ENCODE measurements at regions not wholly inside any gene's neighbourhood (a gene's known extent, or its start where the extent isn't known, plus 50 kb on each side); places are given as distances from the start of the nearest gene placed in this dataset.
"Not testable (repeated sequence)": the region's sequence is repeated elsewhere in the genome, so short reads cannot be mapped to it uniquely, and the experiment has no call there.

DNA sequence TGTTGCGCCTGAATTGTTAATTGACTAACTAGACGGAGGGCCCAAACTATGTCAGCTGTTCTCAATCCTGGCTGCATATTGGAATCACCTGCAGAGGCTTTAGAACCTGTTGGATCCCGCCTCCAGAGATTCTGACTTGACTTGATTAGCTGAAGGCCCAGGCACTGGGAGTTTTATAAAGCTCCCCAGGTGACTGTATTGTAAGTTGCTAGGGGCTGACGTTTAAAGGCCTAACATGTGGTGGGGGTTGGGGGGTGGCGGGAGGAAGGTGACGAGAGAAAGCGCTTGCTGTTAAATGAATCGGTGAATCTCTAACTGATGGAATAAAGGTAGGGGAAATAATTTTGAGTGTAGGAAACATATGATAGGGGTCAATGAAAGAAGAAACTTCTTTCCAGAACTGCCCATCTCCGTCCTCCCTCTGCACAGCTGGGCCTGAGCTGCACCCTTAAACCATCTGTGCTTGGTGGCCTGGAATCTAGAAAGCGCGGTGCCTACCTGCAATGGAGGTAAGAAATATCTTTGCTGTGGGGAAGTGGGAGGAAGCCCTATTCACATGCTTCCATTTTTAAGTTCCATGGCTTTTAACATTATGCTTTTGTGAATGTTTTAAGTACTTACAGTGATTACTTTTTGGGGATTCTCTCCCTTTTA, 225.0 kb upstream of the FAM3C start:
- DNase-seq (ENCODE audit: low read depth), result no peak

- no peak for DNase-seq (ENCODE audit: low read depth)
Observed at GRCh38 chr7:121620206-121620605, 224.1 kb upstream of the FAM3C start.

DNA sequence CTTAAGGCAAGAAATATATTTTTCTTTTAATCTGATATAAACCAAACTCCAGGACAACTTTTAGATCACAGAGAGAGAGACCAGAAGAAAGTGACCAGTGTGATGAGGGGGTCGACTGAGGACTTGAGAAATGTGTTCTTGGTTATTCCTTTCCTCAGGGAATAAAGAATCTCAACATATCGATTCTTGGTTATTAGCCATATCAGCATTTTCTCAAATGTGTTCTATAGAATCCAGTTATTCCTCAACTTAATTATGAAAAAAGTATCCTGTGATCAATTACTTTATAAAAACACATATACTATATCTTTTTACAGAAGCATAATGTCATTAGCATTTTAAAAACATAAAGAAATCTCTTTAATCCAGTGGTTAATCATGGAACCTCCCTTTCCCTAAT, 222.1 kb upstream of the FAM3C start:
- no peak for DNase-seq (ENCODE audit: low read depth)

- no peak for DNase-seq (ENCODE audit: low read depth)
Observed at GRCh38 chr7:121610243-121610642, 214.1 kb upstream of the FAM3C start.

GRCh38 chr7:121609208-121609607, 213.1 kb upstream of the FAM3C start:
- DNase-seq (ENCODE audit: low read depth), result no peak

DNA sequence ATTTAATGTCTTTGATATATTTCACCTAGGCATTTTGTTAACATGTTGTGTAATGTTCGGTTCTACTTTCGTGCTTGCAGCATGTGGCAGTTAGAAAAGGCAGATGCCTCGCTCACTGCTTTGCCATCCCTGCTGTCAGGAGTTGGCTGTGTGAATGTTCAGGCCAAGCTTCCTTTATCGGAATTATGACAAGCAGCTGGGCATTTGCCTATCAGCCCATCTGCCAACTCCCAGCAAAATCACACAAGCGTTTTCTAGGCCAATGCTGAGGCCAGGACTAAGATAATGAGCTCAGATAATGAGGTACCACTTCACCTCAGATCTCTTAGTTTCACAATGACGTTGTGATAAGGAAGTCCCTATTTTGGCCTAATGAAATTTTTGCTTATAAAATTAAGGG, 212.7 kb upstream of the FAM3C start:
- no peak for DNase-seq (ENCODE audit: low read depth)

DNA sequence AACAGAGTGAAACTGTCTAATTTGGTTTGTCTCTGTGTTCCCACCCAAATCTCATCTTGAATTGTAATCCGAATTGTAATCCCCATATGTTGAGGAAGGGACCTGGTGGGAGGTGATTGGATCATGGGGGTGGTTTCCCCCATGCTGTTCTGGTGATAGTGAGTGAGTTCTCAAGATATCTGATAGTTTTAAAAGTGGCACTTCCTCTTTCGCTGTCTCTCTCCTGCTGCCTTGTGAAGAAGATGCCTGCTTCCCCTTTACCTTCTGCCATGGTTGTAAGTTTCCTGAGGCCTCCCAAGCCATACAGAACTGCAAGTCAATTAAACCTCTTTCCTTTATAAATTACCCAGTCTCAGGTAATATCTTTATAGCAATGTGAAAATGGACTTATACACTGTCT, 212.1 kb upstream of the FAM3C start:
- DNase-seq (ENCODE audit: low read depth), result not testable (repeated sequence)

GRCh38 chr7:121605317-121605680, 209.2 kb upstream of the FAM3C start:
- DNase-seq (ENCODE audit: low read depth), result peak; percentile 18

DNA sequence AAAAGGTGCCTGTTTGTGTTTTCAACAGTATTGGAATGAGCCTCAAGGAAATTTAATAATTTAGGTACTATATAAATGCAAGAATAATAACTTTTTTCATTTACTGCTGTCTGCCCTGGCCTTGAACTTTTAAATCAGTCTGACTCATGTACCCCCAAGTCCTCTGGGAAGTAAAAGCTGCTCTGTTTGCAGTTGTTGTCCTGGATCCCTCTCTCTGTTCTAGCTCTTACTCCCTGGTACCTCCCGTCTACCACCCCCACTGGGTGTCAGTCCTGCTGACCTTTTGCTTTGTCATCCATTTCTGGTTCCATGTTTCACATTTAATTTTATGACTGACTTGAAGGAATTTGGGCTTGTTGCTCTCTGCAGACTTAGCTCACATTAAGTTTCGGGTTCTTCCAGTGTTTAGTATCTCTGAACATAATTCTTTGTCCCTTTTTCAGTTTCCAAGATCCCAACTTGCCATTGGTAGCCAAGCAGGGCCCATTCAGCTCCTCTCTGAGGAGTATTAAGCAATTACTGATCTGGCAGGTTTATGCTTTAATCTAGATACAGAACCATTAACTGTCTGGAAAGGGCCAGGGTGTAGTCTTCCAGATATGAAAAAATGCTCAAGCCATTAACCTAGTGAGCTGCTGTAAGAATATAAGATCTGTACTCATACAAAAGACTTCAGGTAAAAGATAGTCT, 208.7 kb upstream of the FAM3C start:
- DNase-seq (ENCODE audit: low read depth), result peak; percentile 63

DNA sequence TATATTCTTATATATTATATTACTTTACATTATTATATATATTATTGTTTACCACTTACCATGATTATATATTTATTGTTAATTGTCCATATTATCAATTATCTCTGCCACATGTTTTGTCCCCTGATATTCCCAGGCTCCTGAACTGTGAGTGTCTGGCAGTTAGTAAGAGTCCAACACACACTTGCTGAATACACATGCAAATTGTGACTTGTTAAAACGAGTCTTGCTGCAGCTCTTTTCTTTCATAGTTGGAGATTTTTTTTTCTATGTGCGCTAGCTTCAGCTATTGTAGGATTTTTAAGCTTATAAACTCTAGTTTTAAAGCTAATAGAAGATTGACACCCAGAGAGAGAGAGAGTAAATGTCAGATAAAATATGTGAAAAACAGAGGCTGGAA, 207.8 kb upstream of the FAM3C start:
- DNase-seq (ENCODE audit: low read depth), result no peak

DNA sequence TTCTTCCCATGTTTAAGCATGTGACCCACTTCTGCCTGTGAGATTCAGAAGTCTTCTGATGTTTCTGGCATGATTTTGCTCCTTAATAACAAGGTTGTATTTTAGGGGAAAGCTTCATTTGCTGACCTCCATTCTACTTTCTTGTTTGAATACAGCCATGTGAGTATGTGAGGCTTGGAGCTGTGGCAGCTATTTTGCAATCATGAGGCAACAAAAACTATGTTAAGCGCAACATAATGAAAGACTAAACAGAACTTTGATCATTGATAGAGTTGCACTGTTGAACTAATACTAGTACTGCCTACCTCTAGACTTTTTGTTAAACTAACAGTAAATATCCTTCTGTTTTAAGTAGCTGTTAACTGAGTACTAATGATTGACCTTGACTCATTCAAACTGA, 203.8 kb upstream of the FAM3C start:
- DNase-seq (ENCODE audit: low read depth), result no peak

DNA sequence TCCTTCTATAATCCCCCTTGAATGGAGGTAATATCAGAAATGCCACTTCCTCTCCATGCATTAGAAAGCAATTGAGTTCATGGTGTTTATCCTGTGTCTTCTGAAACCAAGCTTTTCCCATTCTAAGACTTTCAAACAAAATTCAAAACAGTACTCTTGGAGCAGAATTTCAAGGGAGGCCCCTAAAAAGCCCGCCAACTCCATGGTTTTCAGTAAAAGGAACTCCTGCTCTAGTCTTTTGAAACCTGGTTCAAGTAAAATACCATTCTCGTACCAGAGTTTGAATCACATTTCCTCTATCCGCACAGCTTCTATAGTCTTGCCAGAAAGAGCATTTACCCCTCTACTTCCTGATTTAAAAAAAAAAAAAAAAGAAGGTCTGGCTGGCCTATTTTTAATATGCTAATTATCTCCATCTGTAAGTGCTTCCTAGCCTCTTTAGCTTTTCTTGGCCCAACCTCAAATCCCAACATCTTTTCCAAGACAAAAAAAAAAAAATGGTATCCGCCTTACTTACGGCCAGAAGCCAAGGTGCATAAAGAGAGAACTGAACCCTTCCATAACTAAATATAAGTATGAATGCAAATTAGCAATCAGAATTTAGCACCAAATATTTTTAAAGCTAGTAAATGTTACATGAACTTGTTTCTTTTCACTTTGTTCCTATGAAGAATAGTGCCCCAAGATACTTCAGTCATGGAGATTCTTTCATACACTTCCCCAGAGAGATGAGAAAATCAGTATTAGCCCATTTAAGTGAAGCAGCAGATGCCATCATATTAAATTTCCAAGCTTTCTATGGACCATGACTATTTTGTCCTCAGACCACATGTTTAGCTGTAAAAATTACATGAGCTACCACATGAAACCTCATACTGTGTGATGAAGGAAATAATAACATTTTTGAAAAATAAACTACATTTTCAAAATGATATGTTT, 199.9 kb upstream of the FAM3C start:
- no peak for DNase-seq (ENCODE audit: low read depth)

GRCh38 chr7:121591926-121592325, 195.8 kb upstream of the FAM3C start:
- DNase-seq (ENCODE audit: low read depth), result no peak

- DNase-seq (ENCODE audit: low read depth), result no peak
Observed at GRCh38 chr7:121587435-121587834, 191.3 kb upstream of the FAM3C start.

DNA sequence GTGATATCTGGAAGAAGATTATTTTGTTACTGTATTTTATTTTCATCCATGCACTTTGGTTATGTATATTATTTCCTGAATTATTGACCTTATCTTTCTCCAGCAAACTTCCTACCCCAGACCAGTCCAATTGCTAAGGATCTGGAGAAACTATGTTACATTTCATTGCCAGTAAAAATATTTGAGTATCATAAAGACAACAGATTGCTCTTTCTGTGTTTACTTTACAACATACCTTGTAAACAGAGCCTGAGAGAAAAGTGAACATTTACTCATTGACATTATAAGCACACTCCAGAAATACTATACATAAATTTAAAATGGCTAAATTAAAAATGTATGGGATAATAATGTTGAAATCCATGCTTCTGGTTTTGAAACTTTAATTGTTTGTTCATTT, 186.2 kb upstream of the FAM3C start:
- DNase-seq (ENCODE audit: low read depth), result no peak

DNA sequence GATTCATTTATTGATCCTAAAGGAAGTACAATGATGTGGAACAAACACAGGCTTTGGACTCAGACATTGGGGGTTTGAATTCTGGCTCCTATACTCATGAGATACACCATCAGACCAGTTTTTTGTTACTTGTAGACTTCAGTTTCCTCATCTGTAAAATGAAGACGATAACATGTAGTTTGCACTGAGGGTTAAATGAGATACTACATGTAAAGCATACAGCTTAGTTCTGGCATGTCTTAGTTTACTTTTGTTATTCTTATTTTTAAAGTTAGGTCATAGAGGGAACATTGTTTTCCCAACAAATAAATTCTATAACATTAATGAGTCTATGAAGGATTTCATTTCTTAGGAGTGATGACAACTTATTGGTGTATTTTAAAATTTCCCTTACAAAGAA, 183.5 kb upstream of the FAM3C start:
- no peak for DNase-seq (ENCODE audit: low read depth)

DNA sequence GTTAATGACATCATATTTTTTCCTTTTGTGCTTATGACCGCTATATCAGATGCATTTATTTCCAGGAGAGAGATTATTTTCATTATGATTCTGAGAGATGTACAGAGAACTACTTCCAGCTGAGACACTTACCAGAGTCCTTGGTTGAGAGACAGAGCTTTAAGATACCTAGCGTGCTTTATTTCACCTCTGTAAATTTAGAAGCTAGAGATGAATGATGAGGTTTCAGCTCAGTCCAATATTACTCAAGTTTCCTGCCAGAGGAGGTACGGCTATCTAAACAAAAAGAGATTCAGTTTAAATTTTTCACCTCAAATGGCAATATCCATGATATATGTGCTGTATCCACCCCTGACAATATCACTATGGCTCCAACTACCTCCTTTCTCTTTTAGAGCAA, 182.6 kb upstream of the FAM3C start:
- DNase-seq (ENCODE audit: low read depth), result no peak

GRCh38 chr7:121576148-121576917, 180.2 kb upstream of the FAM3C start:
- DNase-seq (ENCODE audit: low read depth), result no peak

GRCh38 chr7:121575194-121575765, 179.2 kb upstream of the FAM3C start:
- DNase-seq (ENCODE audit: low read depth), result no peak

DNA sequence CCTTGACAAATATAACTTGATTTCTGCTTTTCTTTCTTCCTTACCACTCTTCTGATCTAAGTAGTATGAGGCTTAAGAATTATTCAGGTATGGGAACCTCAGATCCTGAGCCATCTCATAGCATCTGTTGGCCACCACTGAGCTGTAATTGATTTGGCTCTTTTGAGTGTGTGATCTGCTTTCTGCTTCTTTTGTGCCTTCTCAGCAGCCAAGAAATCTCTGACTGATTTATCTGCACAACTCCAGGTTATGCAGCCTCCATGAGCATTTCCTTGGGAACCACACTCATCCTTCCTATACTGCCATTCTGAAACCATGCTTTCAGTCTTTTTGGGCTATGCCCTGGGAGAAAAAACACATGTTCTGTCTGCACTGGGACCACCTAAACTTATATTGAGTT, 178.0 kb upstream of the FAM3C start:
- no peak for DNase-seq (ENCODE audit: low read depth)

- no peak for DNase-seq (ENCODE audit: low read depth)
Observed at GRCh38 chr7:121572615-121573014, 176.5 kb upstream of the FAM3C start.

- DNase-seq (ENCODE audit: low read depth), result no peak
Observed at GRCh38 chr7:121570365-121570764, 174.3 kb upstream of the FAM3C start.

Data from amniotic epithelial cell (primary cell).